ENCODE measurements at regions not wholly inside any gene's neighbourhood (a gene's known extent, or its start where the extent isn't known, plus 50 kb on each side); places are given as distances from the start of the nearest gene placed in this dataset.

DNA sequence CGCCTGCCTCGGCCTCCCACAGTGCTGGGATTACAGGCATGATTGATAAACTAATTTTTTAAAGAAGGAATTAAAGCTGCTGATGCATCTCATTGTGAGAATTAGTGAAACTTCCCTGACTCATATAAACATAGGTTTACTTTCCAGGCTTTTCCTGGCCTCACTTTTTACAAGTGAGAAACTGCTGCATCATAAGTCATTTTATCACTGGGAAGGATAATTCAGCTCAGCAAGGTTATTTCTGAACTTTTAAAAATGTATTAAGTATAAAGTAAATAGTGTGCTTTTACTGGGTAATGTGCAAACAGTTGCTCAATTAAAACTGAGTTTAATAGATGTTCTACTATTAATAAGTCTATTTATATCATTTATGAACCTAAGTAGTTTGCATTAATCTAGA is 1130.3 kb upstream of the CDH2 start:
- DNase-seq: no peak

DNA sequence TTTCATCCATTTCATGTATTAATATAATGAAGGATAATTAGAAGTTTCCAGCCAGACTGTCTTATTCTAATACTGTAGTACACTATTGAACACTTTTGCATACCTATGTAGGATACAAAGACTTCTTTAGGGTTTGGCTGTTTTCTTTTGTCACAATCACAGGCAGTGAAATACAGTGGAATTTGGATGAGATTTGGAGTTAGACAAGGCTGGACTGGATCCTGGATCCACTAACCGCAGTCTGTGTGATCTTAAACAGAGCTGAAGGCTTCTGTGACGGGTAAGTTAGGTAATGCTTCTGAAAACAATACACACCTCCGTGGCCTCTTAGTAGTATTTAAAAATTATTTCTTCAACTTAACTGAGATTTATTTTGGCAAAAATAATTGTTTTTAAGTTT is 1128.6 kb upstream of the CDH2 start:
- DNase-seq: no peak

GRCh38 chr18:29301048-29301447 is 1124.1 kb upstream of the CDH2 start:
- no peak for DNase-seq

GRCh38 chr18:29285471-29285870 is 1108.5 kb upstream of the CDH2 start:
- no peak for DNase-seq

- DNase-seq: no peak
These were observed 1094.6 kb upstream of the CDH2 start for GRCh38 chr18:29271501-29271900.

DNA sequence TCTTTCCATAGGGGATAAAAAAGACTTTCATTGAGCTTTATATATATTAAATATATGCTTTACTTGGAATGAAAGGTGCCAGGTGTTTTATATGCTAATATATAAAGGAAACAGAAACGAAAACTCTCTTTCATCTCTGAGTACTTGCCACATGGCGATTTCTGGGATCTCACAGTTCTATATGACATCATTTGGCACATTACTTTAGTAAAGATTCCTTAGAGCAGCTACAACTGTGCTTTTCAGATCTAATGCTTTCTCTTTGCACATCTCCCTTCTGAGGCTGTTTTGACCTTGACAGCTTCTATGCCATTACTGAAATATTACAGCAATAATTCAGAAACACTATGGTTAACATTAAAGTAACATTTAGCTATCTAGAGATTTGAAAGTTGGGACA is 1082.9 kb upstream of the CDH2 start:
- DNase-seq: no peak

DNA sequence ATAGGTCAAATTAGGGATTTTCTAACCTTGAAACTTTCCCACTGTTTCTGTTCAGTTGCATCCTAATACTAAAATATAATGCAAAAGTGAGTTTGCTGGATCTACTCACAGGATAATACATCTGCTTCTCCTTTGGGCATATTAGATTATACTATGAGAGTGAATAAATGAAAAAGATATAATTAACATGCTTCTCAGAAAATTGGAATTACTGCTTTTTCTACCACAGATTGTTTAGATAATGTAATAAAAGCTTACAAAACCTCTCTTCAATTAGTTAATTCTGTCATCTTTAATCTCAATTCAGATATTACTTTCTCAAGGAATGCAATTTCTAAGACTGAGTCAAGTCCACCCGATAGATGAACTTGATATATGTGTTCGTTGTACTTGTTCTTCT is 1077.2 kb upstream of the CDH2 start:
- DNase-seq: no peak

- DNase-seq: no peak
These were observed 1074.8 kb upstream of the CDH2 start for GRCh38 chr18:29251681-29252080.

GRCh38 chr18:29250843-29251242 is 1073.9 kb upstream of the CDH2 start:
- no peak for DNase-seq

DNA sequence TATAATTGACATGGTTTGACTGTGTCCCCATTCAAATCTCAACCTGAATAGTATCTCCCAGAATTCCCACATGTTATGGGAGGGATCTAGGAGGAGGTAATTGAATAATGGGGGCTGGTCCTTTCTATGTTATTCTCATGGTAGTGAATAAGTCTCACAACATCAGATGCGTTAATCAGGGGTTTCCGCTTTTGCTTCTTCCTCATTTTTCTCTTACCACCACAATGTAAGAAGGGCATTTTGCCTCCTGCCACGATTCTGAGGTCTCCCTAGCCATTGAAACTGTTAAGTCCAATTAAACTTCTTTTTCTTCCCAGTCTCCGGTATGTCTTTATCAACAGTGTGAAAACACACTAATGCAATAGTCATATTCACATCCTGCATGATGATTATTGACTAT is 1073.3 kb upstream of the CDH2 start:
- no peak for DNase-seq

DNA sequence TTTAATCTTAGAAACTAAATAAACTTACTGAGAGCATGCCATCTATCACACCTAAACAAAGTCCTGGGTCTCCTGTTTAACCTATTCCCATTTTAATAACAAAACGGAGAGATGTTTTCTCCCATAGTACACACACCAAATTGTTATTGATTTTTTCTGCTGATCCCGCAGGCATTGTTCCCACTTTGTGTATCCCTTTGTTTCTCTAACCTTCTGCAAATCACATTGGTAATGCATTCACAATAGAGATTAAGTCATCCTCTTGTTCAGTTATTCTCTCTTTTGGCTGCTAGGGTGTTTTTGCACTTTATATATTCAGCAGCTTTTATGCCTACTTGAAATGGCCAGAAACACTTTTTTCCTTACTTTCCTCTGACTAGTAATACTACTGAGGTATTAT is 1071.9 kb upstream of the CDH2 start:
- DNase-seq: no peak

DNA sequence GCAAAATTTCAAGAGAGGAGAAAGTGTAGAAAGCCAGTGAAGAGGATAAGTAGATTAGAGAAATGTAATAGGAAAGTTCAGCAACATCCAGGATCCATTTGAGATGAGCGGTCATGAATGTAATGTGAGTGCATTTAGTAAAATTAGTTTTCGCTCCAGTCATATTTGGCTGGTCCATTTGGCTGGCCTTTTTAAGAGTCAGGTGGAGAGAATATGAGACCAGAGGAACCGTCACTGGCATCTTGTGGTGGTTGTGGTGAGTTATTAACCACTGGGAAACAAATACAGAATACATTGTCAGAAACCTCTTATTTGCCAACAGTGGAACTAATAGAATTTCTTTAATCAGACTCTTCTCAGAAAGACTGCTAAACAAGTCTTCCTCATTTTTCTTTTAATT is 1064.3 kb upstream of the CDH2 start:
- DNase-seq: no peak

GRCh38 chr18:29234751-29235150 is 1057.8 kb upstream of the CDH2 start:
- DNase-seq: no peak

- no peak for DNase-seq
These were observed 1049.3 kb upstream of the CDH2 start for GRCh38 chr18:29226213-29226612.

GRCh38 chr18:29225351-29225750 is 1048.4 kb upstream of the CDH2 start:
- DNase-seq: no peak

DNA sequence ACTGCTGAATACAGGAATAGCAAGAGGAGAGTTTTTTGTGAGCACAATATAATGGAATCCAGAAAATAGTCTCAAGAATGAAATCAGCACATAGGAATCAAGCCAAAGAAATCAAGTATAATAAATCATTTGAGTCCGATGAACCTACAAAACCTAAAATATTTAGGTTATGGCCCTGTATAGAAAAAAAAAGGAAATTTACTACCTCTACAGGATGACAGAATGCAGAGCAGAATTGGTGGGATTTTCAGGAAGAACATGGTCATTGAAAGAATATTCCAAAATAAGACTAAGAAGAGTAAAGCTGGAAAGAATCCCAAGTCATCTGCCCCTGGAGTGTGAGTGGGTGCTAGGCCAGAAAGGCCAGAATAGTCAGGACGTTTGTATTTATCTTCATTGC is 1041.2 kb upstream of the CDH2 start:
- no peak for DNase-seq

DNA sequence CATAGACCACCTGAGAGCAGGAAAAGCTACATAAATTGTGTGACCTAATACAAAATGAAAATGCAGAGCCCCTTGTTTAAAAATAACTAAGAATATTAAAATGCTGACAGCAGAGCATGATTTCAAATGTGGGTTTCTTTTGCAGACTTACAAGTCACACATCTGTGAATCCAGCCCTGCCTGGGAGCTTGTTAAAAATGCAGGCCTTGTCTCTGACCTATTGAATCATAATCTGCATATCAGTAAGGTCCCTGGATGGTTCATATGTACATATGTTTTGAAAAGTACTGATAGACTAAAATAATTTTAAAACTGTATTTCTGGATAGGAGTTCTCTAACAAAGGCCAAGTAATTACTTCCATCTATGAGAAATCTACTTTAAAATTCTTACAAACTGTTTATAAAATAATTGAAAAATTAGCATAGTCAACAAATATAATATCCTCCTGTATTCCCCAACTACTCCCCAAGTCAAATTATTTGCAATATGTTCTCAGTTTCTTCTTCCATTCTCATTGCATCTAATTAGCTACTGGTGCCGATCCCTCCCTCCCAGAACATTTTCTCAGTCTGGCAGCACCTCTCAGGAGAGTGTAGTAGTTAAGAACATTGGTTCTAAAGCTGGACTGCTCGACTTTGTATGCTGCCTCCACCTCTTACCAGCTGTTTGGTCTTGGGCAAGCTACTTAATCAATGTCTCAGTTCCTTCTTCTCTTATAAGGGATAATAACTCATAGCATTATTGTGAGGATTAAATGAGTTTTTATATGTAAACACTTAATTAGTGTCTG is 1040.4 kb upstream of the CDH2 start:
- no peak for DNase-seq

GRCh38 chr18:29198834-29199233 is 1021.9 kb upstream of the CDH2 start:
- no peak for DNase-seq

GRCh38 chr18:29196307-29196706 is 1019.4 kb upstream of the CDH2 start:
- DNase-seq: no peak

- DNase-seq: peak; percentile 13
These were observed 1014.3 kb upstream of the CDH2 start for GRCh38 chr18:29191263-29191662.

- DNase-seq: no peak
These were observed 1011.8 kb upstream of the CDH2 start for GRCh38 chr18:29188760-29189159.

DNA sequence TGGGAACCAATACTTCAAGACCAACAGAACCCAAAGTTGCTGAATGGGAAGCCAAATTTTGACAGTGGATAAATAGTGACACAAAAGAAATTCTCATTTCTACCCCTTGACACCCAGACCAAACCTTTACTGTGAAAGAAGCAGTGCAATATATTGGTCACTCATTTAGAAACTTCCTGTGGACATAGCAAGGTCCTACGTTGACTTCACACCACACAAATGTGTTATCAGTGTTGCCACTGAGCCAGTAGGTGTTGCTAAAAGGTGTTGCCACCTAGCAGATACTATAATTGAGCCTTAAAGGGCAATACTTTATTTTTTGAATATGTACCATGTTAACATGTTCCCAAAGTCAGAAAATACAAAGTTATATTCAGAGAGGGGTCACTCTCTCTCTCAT is 1008.9 kb upstream of the CDH2 start:
- DNase-seq: no peak

GRCh38 chr18:29184654-29185053 is 1007.7 kb upstream of the CDH2 start:
- DNase-seq: no peak

DNA sequence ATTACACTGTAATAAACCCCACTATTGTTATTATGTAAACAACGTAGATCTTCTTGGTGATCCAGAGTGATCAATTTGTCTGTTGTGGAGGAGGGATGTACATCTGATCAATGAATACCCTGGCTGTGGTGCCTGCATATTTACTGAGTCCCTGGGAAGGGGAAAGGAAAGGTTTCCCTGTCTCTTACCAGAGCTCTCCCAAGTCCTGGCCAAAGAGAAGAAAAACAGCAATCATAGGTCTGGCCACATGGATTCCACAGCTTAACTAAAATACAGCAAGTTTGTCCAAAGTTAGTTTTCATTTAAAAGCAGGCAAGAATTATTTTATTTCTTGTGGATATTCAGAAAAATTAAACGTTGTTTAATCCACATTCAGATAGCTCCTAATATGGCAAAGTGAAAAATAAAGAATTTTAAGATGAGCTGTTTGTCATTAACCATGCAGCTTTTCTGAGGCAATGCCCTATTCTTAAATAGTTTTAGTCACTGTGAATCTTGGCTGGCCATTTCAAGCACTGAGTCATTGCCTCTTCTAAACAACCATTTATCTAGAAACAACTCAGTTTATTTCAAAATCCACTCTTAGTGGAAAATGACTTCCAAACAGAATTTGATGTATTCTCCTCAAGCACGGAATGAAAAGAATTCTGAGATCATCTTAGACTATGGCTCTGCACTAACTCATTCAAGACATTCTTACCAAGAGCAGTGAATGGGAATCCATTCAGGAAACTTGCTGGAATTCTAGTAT is 1004.4 kb upstream of the CDH2 start:
- DNase-seq: no peak

DNA sequence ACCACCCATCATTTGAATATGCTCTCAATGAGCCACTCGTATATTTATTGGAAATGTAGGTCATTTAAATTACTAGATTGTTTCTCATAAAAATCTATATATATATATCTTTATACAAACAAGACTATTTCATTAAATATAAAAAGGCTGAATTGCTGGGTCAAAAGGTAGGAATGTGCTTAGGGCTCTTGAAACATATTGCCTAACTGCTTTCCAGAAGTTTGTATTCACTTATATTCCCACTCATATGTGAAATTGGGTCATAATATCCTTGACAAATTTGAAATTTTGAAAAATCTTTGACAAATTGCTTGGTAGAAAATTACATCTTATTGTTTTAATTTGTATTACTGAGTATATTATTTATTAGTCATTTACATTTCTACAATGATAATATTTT is 999.8 kb upstream of the CDH2 start:
- DNase-seq: no peak
